Keratinocyte (primary cell): ENCODE measurements at regions not wholly inside any gene's neighbourhood (a gene's known extent, or its start where the extent isn't known, plus 50 kb on each side); places are given as distances from the start of the nearest gene placed in this dataset.

ENCODE experiments used
- DNase-seq: peaks from one replicate; pipeline ENCODE4 v3.0.0-alpha.2; 2011; ENCODE audit warnings: low read depth, missing footprints, low spot score
- FAIRE-seq: peaks from 2 replicates; lab custom pipeline; 2011; peaks lifted over from hg19 to GRCh38; lab: Jason Lieb, UNC
- H2AFZ ChIP-seq: 2 replicates; pipeline ENCODE4 v1.6.0; 2012; ENCODE audit warnings: low read length, control low read depth, inconsistent platforms; ENCODE audit not compliant: control insufficient read depth
- H3K27ac ChIP-seq: 2 replicates; pipeline ENCODE4 v1.5.1; 2011; ENCODE audit warnings: low read length; ENCODE audit not compliant: control insufficient read depth, insufficient read depth
- H3K27me3 ChIP-seq: 3 replicates; pipeline ENCODE4 v1.6.0; 2011; ENCODE audit warnings: low read length; ENCODE audit not compliant: control insufficient read depth, insufficient read depth; ENCODE audit errors: extremely low read depth
- H3K36me3 ChIP-seq, 2 experiments: 2 replicates in 1 of 2; 3 replicates in 1 of 2; pipeline ENCODE4 v1.5.1; 2011; ENCODE audit warnings: low read length in 2 of 2, mild to moderate bottlenecking in 1 of 2; ENCODE audit not compliant: control insufficient read depth in 2 of 2, insufficient read depth in 2 of 2; ENCODE audit errors: extremely low read depth in 1 of 2
- H3K4me1 ChIP-seq: 3 replicates; pipeline ENCODE4 v1.5.1; 2011; ENCODE audit warnings: low read length; ENCODE audit not compliant: control insufficient read depth, insufficient read depth; ENCODE audit errors: extremely low read depth
- H3K4me2 ChIP-seq: 3 replicates; pipeline ENCODE4 v1.6.0; 2011; ENCODE audit warnings: low read depth, low read length; ENCODE audit not compliant: control insufficient read depth, insufficient read depth; ENCODE audit errors: extremely low read depth
- H3K4me3 ChIP-seq, 3 experiments: fragments of 200-600 bp in 1 of 3; sonication (generic) in 1 of 3; 2 replicates in 2 of 3; 3 replicates in 1 of 3; pipeline ENCODE4 v1.5.1; 2011 to 2016; ENCODE audit warnings: low read length in 3 of 3, mild to moderate bottlenecking in 3 of 3, control low read depth in 2 of 3, inconsistent platforms in 1 of 3, low read depth in 1 of 3, mixed read lengths in 1 of 3, mixed run types in 1 of 3, moderate library complexity in 1 of 3; ENCODE audit not compliant: control insufficient read depth in 2 of 3, insufficient read depth in 2 of 3; ENCODE audit errors: extremely low read depth in 1 of 3
- H3K79me2 ChIP-seq: 2 replicates; pipeline ENCODE4 v1.6.0; 2012; ENCODE audit warnings: low read length; ENCODE audit not compliant: control insufficient read depth, insufficient read depth
- H3K9ac ChIP-seq: 3 replicates; pipeline ENCODE4 v1.6.0; 2011; ENCODE audit warnings: low read length; ENCODE audit not compliant: control insufficient read depth, insufficient read depth; ENCODE audit errors: extremely low read depth
- H3K9me1 ChIP-seq: 3 replicates; pipeline ENCODE4 v1.6.0; 2011; ENCODE audit warnings: low read length; ENCODE audit not compliant: control insufficient read depth, insufficient read depth; ENCODE audit errors: extremely low read depth
- H3K9me3 ChIP-seq: 2 replicates; pipeline ENCODE4 v1.5.1; 2012; ENCODE audit warnings: low read depth, low read length; ENCODE audit not compliant: control insufficient read depth
- H4K20me1 ChIP-seq: 3 replicates; pipeline ENCODE4 v1.6.0; 2011; ENCODE audit warnings: low read length; ENCODE audit not compliant: control insufficient read depth, insufficient read depth; ENCODE audit errors: extremely low read depth
- EZH2 ChIP-seq: IDR thresholded peaks from one replicate; pipeline ENCODE4 v1.6.1; 2012; ENCODE audit warnings: inconsistent platforms, mild to moderate bottlenecking, low read length, moderate library complexity
- dilution Hi-C: fragments of 300-500 bp; cut with MboI; formaldehyde crosslinking; loops from one replicate; pipeline ENCODE4 v1.7.0; 2020; ENCODE audit warnings: low sequenced_read_pairs; ENCODE audit not compliant: extremely low pct_ligation_motif_present
- TF ChIP-seq, protein P1 (sequence below), 3 experiments: IDR thresholded peaks in 1 of 3; conservative IDR thresholded peaks in 1 of 3; optimal IDR thresholded peaks in 1 of 3; 2 replicates in 2 of 3; 3 replicates in 1 of 3; pipeline versions ENCODE3 to v1.5.1; 2011; ENCODE audit warnings: low read length in 3 of 3, mild to moderate bottlenecking in 3 of 3, moderate library complexity in 2 of 3, control low read depth in 1 of 3, inconsistent platforms in 1 of 3; ENCODE audit not compliant: insufficient read depth in 2 of 3; ENCODE audit errors: extremely low read depth in 1 of 3

DNA sequence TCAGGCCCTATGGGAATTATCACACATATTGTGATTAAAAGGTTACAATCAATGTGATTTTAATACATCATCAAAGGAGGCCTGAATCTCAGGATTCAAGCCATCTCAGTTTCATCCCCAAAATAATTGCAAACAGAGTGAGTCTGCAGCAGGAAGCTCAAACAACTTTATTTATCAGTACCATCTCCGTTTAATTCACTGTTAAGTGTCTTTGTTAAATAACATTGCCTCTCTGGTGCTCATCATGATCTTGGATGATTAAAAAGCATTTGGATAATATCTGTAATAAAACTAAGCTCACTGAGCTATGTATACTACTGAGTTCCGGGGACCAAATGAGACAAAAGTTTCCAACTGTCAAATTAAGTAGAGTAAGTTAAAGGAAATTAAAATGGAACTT, 817.8 kb upstream of the CNTNAP5 start:
- Histone ChIP-seq H2AFZ (no peak overlapping the region), H3K4me1 (no peaks in the 10 kb centered on the region), H3K9ac (no peak overlapping the region), H3K79me2 (no peaks in the 10 kb centered on the region), H3K9me1 (no peaks in the 10 kb centered on the region), H3K4me3 (no peak overlapping the region), H3K27me3 (no peaks in the 10 kb centered on the region), H3K27ac (no peak overlapping the region), H3K4me2 (no peak overlapping the region), H3K36me3 (no peaks in the 10 kb centered on the region), H4K20me1 (no peaks in the 10 kb centered on the region), H3K9me3 (peaks cover 2% of the 10 kb centered on the region)
- dilution Hi-C loops = no loop called here
- TF ChIP-seq EZH2 = no peak
- TF ChIP-seq, protein P1, sequence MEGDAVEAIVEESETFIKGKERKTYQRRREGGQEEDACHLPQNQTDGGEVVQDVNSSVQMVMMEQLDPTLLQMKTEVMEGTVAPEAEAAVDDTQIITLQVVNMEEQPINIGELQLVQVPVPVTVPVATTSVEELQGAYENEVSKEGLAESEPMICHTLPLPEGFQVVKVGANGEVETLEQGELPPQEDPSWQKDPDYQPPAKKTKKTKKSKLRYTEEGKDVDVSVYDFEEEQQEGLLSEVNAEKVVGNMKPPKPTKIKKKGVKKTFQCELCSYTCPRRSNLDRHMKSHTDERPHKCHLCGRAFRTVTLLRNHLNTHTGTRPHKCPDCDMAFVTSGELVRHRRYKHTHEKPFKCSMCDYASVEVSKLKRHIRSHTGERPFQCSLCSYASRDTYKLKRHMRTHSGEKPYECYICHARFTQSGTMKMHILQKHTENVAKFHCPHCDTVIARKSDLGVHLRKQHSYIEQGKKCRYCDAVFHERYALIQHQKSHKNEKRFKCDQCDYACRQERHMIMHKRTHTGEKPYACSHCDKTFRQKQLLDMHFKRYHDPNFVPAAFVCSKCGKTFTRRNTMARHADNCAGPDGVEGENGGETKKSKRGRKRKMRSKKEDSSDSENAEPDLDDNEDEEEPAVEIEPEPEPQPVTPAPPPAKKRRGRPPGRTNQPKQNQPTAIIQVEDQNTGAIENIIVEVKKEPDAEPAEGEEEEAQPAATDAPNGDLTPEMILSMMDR (optimal IDR thresholded peaks at IDR 0.05 in 1 of 3, IDR thresholded peaks at IDR 0.05 in 1 of 3, conservative IDR thresholded peaks at IDR 0.05 in 1 of 3; ENCODE audit: extremely low read depth in 1 of 3, insufficient read depth in 2 of 3, low read length in 3 of 3) = no peak
- no peak for FAIRE-seq
- no peak for DNase-seq

DNA sequence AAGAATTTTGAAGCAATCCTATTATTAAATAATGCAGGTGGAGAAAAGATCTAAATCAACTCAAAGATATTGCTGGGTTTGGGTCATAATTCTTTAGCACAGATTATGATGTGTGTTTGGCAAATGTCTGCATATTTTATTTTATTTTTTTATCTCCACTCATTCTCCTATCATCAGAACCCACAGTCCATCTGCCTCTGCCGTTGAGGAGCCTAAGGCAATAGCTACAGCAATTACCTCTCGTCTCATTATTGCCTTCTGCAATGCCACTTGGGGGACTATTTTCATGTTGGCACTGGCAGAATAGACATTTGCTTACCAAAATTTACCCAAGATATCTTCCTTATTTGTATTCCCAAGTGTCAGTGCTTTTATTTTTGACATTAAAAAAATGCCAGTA, 815.9 kb upstream of the CNTNAP5 start:
- dilution Hi-C loops = no loop called here
- no peak overlapping the region for H3K4me3 ChIP-seq
- H3K27me3 ChIP-seq = no peaks in the 10 kb centered on the region
- TF ChIP-seq, protein P1 (optimal IDR thresholded peaks at IDR 0.05 in 1 of 3, IDR thresholded peaks at IDR 0.05 in 1 of 3, conservative IDR thresholded peaks at IDR 0.05 in 1 of 3; ENCODE audit: extremely low read depth in 1 of 3, insufficient read depth in 2 of 3, low read length in 3 of 3) = no peak
- TF ChIP-seq EZH2 = no peak
- H3K9me1 ChIP-seq = no peaks in the 10 kb centered on the region
- no peak overlapping the region for H2AFZ ChIP-seq
- H3K27ac ChIP-seq = no peak overlapping the region
- H3K36me3 ChIP-seq = no peaks in the 10 kb centered on the region
- FAIRE-seq = no peak
- no peaks in the 10 kb centered on the region for H3K79me2 ChIP-seq
- no peaks in the 10 kb centered on the region for H3K4me1 ChIP-seq
- no peak for DNase-seq
- no peak overlapping the region for H3K4me2 ChIP-seq
- H3K9me3 ChIP-seq = peaks cover 2% of the 10 kb centered on the region
- H4K20me1 ChIP-seq = no peaks in the 10 kb centered on the region
- no peak overlapping the region for H3K9ac ChIP-seq
